ENCODE measurements at regions not wholly inside any gene's neighbourhood (a gene's known extent, or its start where the extent isn't known, plus 50 kb on each side); places are given as distances from the start of the nearest gene placed in this dataset.
A peak's percentile ranks its signal among the peaks of the same experiment; 100 is the strongest.

- no peak overlapping the region for H2BK120ac ChIP-seq (replicated peaks; ENCODE audit: low read depth, low read length)
- peak overlapping the region; percentile 53; the same call in 1 of the 2 replicates for H2BK20ac ChIP-seq (ENCODE audit: low read length)
- H3K9ac ChIP-seq (replicated peaks in 1 of 4; ENCODE audit: extremely low read depth in 1 of 4, low read depth in 3 of 4, low read length in 3 of 4): no peak overlapping the region
- 0 out of 2 replicates have a peak overlapping the region, but pooled peaks have one; percentile 47 for H4K8ac ChIP-seq (ENCODE audit: extremely low read depth, insufficient read depth, low read length)
- peak overlapping the region; percentile 95 for H2AFZ ChIP-seq (ENCODE audit: low read length)
- H3K9me3 ChIP-seq (ENCODE audit: insufficient read depth in 2 of 2, low read depth in 1 of 2, low read length in 1 of 2): no peaks in the 10 kb centered on the region
- FAIRE-seq: peak; percentile 71
- H4K5ac ChIP-seq (ENCODE audit: insufficient read length, low read depth, low read length): no peak overlapping the region
- peak overlapping the region; percentile 54; the same call in 1 of the 2 replicates for H2BK15ac ChIP-seq (ENCODE audit: low read length)
- no peak overlapping the region for H2AK5ac ChIP-seq (ENCODE audit: low read depth, low read length)
- 59% methylated on average over 8 of the region's 8 CpGs; no CpG with 5 or more reads in 1 of the 2 experiments for WGBS, 2 experiments (ENCODE audit: extremely low coverage in 1 of 2, insufficient coverage in 1 of 2, insufficient read length in 1 of 2, insufficient replicate concordance in 2 of 2, low coverage in 1 of 2, low lambda C conversion rate in 2 of 2, missing lambda C conversion rate in 1 of 2)
- H3K79me2 ChIP-seq (ENCODE audit: control insufficient read depth in 1 of 2, insufficient read depth in 2 of 2, low read length in 2 of 2): no peaks in the 10 kb centered on the region
- no peak overlapping the region for H2BK12ac ChIP-seq (ENCODE audit: low read depth, low read length)
- H3K23me2 ChIP-seq (ENCODE audit: low read depth, low read length): no peaks in the 10 kb centered on the region; the same call in 1 of the 2 replicates
- H3K4ac ChIP-seq (replicated peaks; ENCODE audit: insufficient read length, low read depth, low read length): no peak overlapping the region
- CTCF ChIA-PET (ENCODE audit: partially characterized antibody): interaction anchor here (0.6 to 1.8 kb wide), 5 partner anchors 8 to 193 kb away, joined by 3 to 4 read pairs (median 3); no protein-coding TSS in a partner anchor
- H3K4me3 ChIP-seq (ENCODE audit: extremely low read depth in 1 of 4, insufficient read depth in 2 of 4, low read depth in 3 of 4, low read length in 4 of 4): no peak overlapping the region
- no peak overlapping the region for H3K14ac ChIP-seq (ENCODE audit: insufficient read length)
- no peaks in the 10 kb centered on the region for H4K20me1 ChIP-seq (replicated peaks in 1 of 2; ENCODE audit: control insufficient read depth in 1 of 2, insufficient read depth in 2 of 2, low read length in 2 of 2)
- no peaks in the 10 kb centered on the region for H3K36me3 ChIP-seq (ENCODE audit: control insufficient read depth in 2 of 4, insufficient read depth in 4 of 4, low read length in 3 of 4)
- no peak for DNase-seq (ENCODE audit: low read depth in 1 of 2, low spot score in 2 of 2)
- POLR2A ChIA-PET (ENCODE audit: partially characterized antibody): no interaction called here
- H2BK5ac ChIP-seq (ENCODE audit: low read depth, low read length): no peak overlapping the region
- no peaks in the 10 kb centered on the region for H3K27me3 ChIP-seq (replicated peaks in 1 of 4; ENCODE audit: control insufficient read depth in 3 of 4, extremely low read depth in 1 of 4, insufficient read depth in 3 of 4, low read length in 3 of 4)
- H3K27ac ChIP-seq (ENCODE audit: low read depth, low read length): no peak overlapping the region
- H3K79me1 ChIP-seq (ENCODE audit: low read depth, low read length): no peaks in the 10 kb centered on the region
- H3K23ac ChIP-seq (ENCODE audit: insufficient read length): no peak overlapping the region
- H3K4me1 ChIP-seq (replicated peaks in 1 of 4; ENCODE audit: control insufficient read depth in 3 of 4, insufficient read depth in 4 of 4, low read length in 3 of 4): peaks cover 6 to 10% (median 8%) of the 10 kb centered on the region in 4 experiments; a peak in 4 of 7 replicates
- no peak overlapping the region for H3K56ac ChIP-seq (replicated peaks; ENCODE audit: insufficient read length, low read depth, low read length)
- no peak overlapping the region for H4K91ac ChIP-seq (replicated peaks; ENCODE audit: insufficient read length, low read length)
- no peak overlapping the region for H3K4me2 ChIP-seq (ENCODE audit: insufficient read depth in 1 of 2, low read depth in 2 of 2, low read length in 2 of 2)
- H3K18ac ChIP-seq (ENCODE audit: extremely low read depth, low read length): no peak overlapping the region; the same call in 1 of the 2 replicates
- TF ChIP-seq CHD1 (IDR thresholded peaks at IDR 0.05; ENCODE audit: low read depth, low read length) (no peak), CHD2 (IDR thresholded peaks at IDR 0.05; ENCODE audit: low read length) (no peak), PHF8 (conservative IDR thresholded peaks at IDR 0.05; ENCODE audit: low read depth, low read length) (no peak), EGR1 (IDR thresholded peaks at IDR 0.05; ENCODE audit: borderline replicate concordance, low read depth, low read length) (no peak), KDM1A (IDR thresholded peaks at IDR 0.05; ENCODE audit: borderline replicate concordance, low read length) (no peak), RBBP5 (IDR thresholded peaks at IDR 0.05; ENCODE audit: borderline replicate concordance, low read depth, low read length) (no peak), TEAD4 (IDR thresholded peaks at IDR 0.05; ENCODE audit: low read depth, low read length) (no peak), SIRT6 (IDR thresholded peaks at IDR 0.05; ENCODE audit: low read length) (no peak), TBP (IDR thresholded peaks at IDR 0.05; ENCODE audit: low read depth, low read length) (no peak), ZNF274 (IDR thresholded peaks at IDR 0.05; ENCODE audit: borderline replicate concordance, extremely low read depth, low read length) (no peak), CTBP2 (IDR thresholded peaks at IDR 0.05; ENCODE audit: borderline replicate concordance, insufficient read depth, insufficient read length, low read length) (no peak), SUZ12 (IDR thresholded peaks at IDR 0.05; ENCODE audit: low read length) (no peak), CBX5 (IDR thresholded peaks at IDR 0.05; ENCODE audit: low read depth, low read length) (no peak), SP4 (IDR thresholded peaks at IDR 0.05; ENCODE audit: low read length) (no peak)
Measured at GRCh38 chr3:66629150-66629981, 128.5 kb upstream of the LRIG1 start.

Measured in H1 (cell line).